ENCODE measurements at regions not wholly inside any gene's neighbourhood (a gene's known extent, or its start where the extent isn't known, plus 50 kb on each side); places are given as distances from the start of the nearest gene placed in this dataset.
"Not testable (repeated sequence)": the region's sequence is repeated elsewhere in the genome, so short reads cannot be mapped to it uniquely, and the experiment has no call there.

- no peak for DNase-seq (ENCODE audit: low spot score)
- H3K27ac ChIP-seq (ENCODE audit: poor library complexity, severe bottlenecking): no peak overlapping the region
- no peak for ATAC-seq (ENCODE audit: low read depth)
Measured at GRCh38 chr6:167481307-167481926, 156.5 kb downstream of the TTLL2 start.

DNA sequence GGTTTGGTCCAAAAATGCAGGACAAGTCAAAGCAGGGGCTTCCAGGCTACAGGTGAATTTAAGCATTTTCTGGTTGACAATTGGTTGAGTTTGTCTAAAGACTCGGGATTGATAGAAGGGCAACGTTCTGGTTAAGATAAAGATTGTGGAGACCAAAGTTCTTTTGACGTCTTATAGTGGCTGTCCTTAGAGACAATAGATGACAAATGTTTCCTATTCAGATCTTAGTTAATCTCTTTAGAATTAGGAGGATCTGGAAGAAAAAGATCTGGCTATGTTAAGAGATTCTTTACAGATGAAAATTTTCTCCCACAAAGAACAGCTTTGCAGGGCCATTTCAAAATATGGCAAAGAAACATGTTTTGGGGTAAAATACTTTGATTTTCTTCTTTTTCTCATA lies 157.9 kb downstream of the TTLL2 start:
- not testable (repeated sequence) for ATAC-seq (ENCODE audit: low read depth); H3K4me1 ChIP-seq (ENCODE audit: insufficient read depth, poor library complexity, severe bottlenecking); H3K9me3 ChIP-seq (ENCODE audit: severe bottlenecking); H3K27ac ChIP-seq (ENCODE audit: poor library complexity, severe bottlenecking); H3K27me3 ChIP-seq (ENCODE audit: insufficient read depth, poor library complexity, severe bottlenecking); H3K4me3 ChIP-seq (ENCODE audit: severe bottlenecking); H3K36me3 ChIP-seq (ENCODE audit: low read depth); DNase-seq (ENCODE audit: low spot score)

More at GRCh38 chr6:167481307-167481926, 156.5 kb downstream of the TTLL2 start:
- peaks cover 5% of the 10 kb centered on the region for H3K27me3 ChIP-seq (ENCODE audit: insufficient read depth, poor library complexity, severe bottlenecking)
- TF ChIP-seq, protein P1, sequence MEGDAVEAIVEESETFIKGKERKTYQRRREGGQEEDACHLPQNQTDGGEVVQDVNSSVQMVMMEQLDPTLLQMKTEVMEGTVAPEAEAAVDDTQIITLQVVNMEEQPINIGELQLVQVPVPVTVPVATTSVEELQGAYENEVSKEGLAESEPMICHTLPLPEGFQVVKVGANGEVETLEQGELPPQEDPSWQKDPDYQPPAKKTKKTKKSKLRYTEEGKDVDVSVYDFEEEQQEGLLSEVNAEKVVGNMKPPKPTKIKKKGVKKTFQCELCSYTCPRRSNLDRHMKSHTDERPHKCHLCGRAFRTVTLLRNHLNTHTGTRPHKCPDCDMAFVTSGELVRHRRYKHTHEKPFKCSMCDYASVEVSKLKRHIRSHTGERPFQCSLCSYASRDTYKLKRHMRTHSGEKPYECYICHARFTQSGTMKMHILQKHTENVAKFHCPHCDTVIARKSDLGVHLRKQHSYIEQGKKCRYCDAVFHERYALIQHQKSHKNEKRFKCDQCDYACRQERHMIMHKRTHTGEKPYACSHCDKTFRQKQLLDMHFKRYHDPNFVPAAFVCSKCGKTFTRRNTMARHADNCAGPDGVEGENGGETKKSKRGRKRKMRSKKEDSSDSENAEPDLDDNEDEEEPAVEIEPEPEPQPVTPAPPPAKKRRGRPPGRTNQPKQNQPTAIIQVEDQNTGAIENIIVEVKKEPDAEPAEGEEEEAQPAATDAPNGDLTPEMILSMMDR (IDR thresholded peaks at IDR 0.05; ENCODE audit: poor library complexity, severe bottlenecking): no peak
- no peaks in the 10 kb centered on the region for H3K36me3 ChIP-seq (ENCODE audit: low read depth)
- H3K9me3 ChIP-seq (ENCODE audit: severe bottlenecking): no peaks in the 10 kb centered on the region
- H3K4me1 ChIP-seq (ENCODE audit: insufficient read depth, poor library complexity, severe bottlenecking): no peaks in the 10 kb centered on the region
- no peak overlapping the region for H3K4me3 ChIP-seq (ENCODE audit: severe bottlenecking)

GRCh38 chr6:167485186-167485978 lies 160.5 kb downstream of the TTLL2 start:
- TF ChIP-seq, protein P1 (IDR thresholded peaks at IDR 0.05; ENCODE audit: poor library complexity, severe bottlenecking): peak; percentile 27
- DNase-seq (ENCODE audit: low spot score) (no peak), ATAC-seq (ENCODE audit: low read depth) (no peak)
- Histone ChIP-seq H3K4me3 (ENCODE audit: severe bottlenecking) (no peak overlapping the region), H3K9me3 (ENCODE audit: severe bottlenecking) (no peaks in the 10 kb centered on the region), H3K27me3 (ENCODE audit: insufficient read depth, poor library complexity, severe bottlenecking) (peaks cover 3% of the 10 kb centered on the region), H3K36me3 (ENCODE audit: low read depth) (no peaks in the 10 kb centered on the region), H3K4me1 (ENCODE audit: insufficient read depth, poor library complexity, severe bottlenecking) (no peaks in the 10 kb centered on the region), H3K27ac (ENCODE audit: poor library complexity, severe bottlenecking) (no peak overlapping the region)

DNA sequence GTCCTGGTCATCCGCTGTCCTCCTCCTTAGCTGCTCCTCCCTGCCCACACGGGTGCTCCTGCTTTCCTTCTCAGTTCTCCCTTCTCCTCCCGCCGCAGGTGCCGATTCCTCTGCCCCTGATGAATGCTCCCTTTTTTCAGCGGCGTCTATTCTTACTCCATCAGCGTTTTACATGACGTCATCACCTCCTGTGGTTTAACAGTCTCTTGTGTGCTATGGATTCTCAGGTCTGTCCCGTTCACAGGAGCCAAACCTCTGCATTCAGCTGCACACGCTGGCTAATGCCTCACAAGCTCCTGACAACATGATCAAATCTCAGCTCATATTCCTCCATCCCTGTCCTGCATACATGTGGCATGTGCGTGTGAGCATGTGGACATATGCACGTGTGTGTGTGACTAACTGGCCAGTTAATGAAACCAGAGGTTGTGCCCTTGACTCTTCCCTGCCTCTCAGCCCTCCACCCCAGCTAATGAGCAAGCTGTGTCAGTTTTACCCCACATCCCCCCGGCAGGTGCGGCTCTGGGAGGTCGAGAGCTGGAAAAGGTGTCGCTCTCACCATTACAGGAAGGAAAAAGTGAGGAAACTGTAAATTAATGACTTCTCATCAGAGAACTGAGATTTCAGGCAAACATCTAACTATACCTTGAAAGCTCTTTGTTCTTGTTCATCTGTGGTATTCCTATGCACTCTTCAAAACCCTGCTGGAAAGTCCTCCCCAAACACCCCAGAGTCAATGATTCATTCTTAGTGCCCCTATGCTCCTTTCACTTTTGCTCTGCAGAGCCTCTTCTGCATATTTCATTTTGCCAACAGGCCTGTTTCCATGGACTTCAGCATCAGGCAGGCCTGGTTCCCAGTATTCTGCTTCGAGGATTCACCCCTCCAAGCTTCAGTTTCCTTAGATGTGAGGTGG lies 163.1 kb downstream of the TTLL2 start:
- DNase-seq (ENCODE audit: low spot score) (no peak), ATAC-seq (ENCODE audit: low read depth) (no peak)
- Histone ChIP-seq H3K27ac (ENCODE audit: poor library complexity, severe bottlenecking) (no peak overlapping the region), H3K4me1 (ENCODE audit: insufficient read depth, poor library complexity, severe bottlenecking) (no peaks in the 10 kb centered on the region), H3K9me3 (ENCODE audit: severe bottlenecking) (no peaks in the 10 kb centered on the region), H3K27me3 (ENCODE audit: insufficient read depth, poor library complexity, severe bottlenecking) (peaks cover 11% of the 10 kb centered on the region), H3K36me3 (ENCODE audit: low read depth) (no peaks in the 10 kb centered on the region), H3K4me3 (ENCODE audit: severe bottlenecking) (no peak overlapping the region)
- TF ChIP-seq, protein P1 (IDR thresholded peaks at IDR 0.05; ENCODE audit: poor library complexity, severe bottlenecking): no peak

DNA sequence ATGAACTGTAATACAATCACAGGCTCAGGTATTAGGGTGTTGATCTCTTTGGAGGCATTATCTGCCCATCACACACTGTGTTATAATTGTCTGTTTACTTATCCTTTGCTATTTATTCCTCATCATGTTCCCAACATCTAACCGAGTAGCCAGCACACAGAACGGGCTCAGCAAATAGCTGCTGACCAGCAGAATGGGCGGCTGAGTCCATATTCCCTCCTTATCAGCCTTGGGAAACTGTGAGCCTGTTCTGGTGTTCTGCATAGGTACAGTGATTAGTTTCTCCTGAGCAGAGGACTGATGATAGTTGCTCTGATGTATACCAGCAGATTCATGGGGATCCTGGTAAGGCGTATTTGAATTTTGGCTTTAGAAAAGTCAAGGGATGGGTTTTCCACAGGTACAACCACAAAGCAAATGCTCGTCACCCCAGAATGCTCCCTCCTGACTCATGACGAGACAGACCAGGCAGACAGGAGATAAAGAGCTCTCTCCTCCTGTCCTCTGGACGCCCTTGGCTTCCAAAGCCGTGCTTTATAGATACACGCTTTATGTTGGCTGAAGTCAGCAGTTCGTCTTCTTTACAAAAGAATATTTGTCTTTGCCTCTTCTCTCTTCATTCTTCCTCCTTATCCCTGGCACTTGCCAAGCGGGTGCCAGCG lies 166.7 kb downstream of the TTLL2 start:
- no peaks in the 10 kb centered on the region for H3K4me1 ChIP-seq (ENCODE audit: insufficient read depth, poor library complexity, severe bottlenecking)
- ATAC-seq (ENCODE audit: low read depth) (no peak), DNase-seq (ENCODE audit: low spot score) (no peak)
- no peak overlapping the region for H3K4me3 ChIP-seq (ENCODE audit: severe bottlenecking)
- H3K27me3 ChIP-seq (ENCODE audit: insufficient read depth, poor library complexity, severe bottlenecking): peaks cover 11% of the 10 kb centered on the region
- H3K9me3 ChIP-seq (ENCODE audit: severe bottlenecking): no peaks in the 10 kb centered on the region
- TF ChIP-seq, protein P1 (IDR thresholded peaks at IDR 0.05; ENCODE audit: poor library complexity, severe bottlenecking): no peak
- no peak overlapping the region for H3K27ac ChIP-seq (ENCODE audit: poor library complexity, severe bottlenecking)
- H3K36me3 ChIP-seq (ENCODE audit: low read depth): no peaks in the 10 kb centered on the region

Data from RWPE2 (cell line).